HAP-1 (cell line): ENCODE measurements at regions not wholly inside any gene's neighbourhood (a gene's known extent, or its start where the extent isn't known, plus 50 kb on each side); places are given as distances from the start of the nearest gene placed in this dataset.
"Not testable (repeated sequence)": the region's sequence is repeated elsewhere in the genome, so short reads cannot be mapped to it uniquely, and the experiment has no call there.

Experiments
- DNase-seq, 2 experiments: peaks; one replicate each; pipeline ENCODE4 v3.0.0-alpha.2; 2016 to 2020; ENCODE audit warnings: low spot score in 2 of 2
- H3K27me3 ChIP-seq: fragments of 250-450 bp; sonication (Bioruptor Pico); 2 replicates; pipeline ENCODE4 v1.5.1; 2020; ENCODE audit warnings: low read depth, mild to moderate bottlenecking, moderate library complexity
- H3K36me3 ChIP-seq: fragments of 250-450 bp; sonication (Bioruptor Pico); replicated peaks from 2 replicates; pipeline ENCODE4 v1.5.1; 2020; ENCODE audit warnings: mild to moderate bottlenecking
- H3K4me1 ChIP-seq: fragments of 250-450 bp; sonication (Bioruptor Pico); 2 replicates; pipeline ENCODE4 v1.5.1; 2020; ENCODE audit warnings: mild to moderate bottlenecking
- H3K4me3 ChIP-seq: fragments of 250-450 bp; sonication (Bioruptor Pico); 2 replicates; pipeline ENCODE4 v1.5.1; 2020; ENCODE audit warnings: mild to moderate bottlenecking, moderate library complexity
- H3K9me3 ChIP-seq: fragments of 250-450 bp; sonication (Bioruptor Pico); 2 replicates; pipeline ENCODE4 v1.5.1; 2020; ENCODE audit warnings: mild to moderate bottlenecking, moderate library complexity
- in situ Hi-C: fragments of 300-500 bp; cut with MboI; formaldehyde crosslinking; loops from 3 replicates; pipeline ENCODE4 v1.14.3; 2020; ENCODE audit warnings: low sequenced_read_pairs, inconsistent platforms, mixed read lengths

DNA sequence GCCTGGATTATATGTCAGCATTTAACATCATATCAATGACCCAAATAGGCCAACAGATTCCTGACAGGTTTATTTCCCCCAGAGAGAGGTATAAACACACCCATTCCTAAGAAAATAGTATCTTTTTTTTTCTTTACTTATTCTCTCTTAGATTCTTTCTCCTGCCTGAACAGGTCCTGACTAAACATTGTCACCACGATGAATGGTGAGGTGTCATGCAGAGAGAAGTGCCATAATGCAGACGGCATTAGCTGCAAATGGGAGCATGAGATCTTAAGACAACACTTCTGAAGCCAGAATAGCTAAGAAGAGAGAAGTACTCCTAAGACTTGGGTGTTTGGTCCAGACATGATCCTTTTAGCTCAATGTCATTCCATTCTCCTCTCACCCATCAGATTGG, 131.3 kb downstream of the ZNF648 start:
- DNase-seq: no peak
- Histone ChIP-seq H3K36me3 (no peaks in the 10 kb centered on the region), H3K9me3 (no peaks in the 10 kb centered on the region), H3K4me3 (no peak overlapping the region), H3K4me1 (no peaks in the 10 kb centered on the region), H3K27me3 (no peaks in the 10 kb centered on the region)
- in situ Hi-C loops: loop anchor here (25.0 kb wide), 1 partner anchor 443 kb away; the partner anchor contains the start of gene CACNA1E

DNA sequence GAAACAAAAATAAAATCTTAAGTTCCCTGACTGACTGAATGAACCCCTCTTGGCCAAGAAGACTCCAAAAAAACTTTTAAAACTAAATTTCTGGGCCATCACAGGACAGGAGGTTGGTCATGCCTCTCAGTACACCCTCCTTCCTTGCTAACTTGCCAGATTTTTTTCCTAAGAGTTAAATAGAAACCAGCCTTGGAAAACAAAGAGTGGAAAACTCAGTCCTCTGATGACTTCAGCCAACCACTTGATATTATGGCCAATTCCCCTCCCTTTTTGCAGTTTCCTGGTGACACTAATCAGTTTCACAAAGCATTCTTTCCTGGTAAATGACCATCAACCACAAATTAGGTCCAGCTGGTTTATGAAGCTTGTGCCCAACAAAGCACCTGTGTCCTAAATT, 134.8 kb downstream of the ZNF648 start:
- no peaks in the 10 kb centered on the region; the same call in 1 of the 2 replicates for H3K27me3 ChIP-seq
- H3K4me3 ChIP-seq: no peak overlapping the region
- DNase-seq: no peak
- H3K4me1 ChIP-seq: no peaks in the 10 kb centered on the region
- in situ Hi-C loops: loop anchor here (25.0 kb wide), 1 partner anchor 439 kb away; the partner anchor contains the start of gene CACNA1E
- H3K9me3 ChIP-seq: no peaks in the 10 kb centered on the region
- no peaks in the 10 kb centered on the region for H3K36me3 ChIP-seq

DNA sequence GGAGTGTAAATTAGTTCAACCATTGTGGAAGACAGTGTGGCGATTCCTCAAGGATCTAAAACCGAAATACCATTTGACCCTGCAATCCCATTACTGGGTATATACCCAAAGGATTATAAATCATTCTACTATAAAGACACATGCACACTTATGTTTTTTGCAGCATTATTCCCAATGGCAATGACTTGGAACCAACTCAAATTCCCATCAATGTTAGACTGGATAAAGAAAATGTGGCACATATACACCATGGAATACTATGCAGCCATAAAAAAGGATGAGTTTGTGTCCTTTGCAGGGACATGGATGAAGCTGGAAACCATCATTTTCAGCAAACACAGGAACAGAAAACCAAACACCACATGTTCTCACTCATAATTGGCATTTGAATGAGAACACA, 137.5 kb downstream of the ZNF648 start:
- H3K4me1 ChIP-seq, H3K27me3 ChIP-seq, H3K9me3 ChIP-seq, in situ Hi-C loops, H3K36me3 ChIP-seq, DNase-seq, H3K4me3 ChIP-seq: not testable (repeated sequence)

DNA sequence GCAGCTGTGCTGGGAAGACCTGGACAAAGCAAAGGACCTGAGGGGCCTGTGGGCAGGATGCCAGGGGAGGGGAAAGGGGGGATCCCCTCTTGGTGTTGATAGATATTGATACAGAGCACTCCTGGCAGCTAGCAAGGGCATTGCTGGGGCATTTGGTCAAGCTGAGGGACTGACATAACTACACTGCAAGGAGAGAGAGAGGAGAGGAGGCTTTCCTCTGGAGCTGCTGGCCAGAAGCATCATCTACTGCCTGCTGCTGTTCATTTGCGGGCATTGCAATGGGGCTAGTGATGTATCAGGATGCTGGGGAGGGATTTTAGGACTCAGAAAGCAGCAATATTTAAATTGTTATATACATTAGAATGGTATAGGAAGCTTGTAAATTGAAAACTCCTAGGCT, 142.0 kb downstream of the ZNF648 start:
- Histone ChIP-seq H3K9me3 (no peaks in the 10 kb centered on the region), H3K4me3 (no peak overlapping the region), H3K27me3 (no peaks in the 10 kb centered on the region; the same call in 1 of the 2 replicates), H3K4me1 (no peaks in the 10 kb centered on the region), H3K36me3 (no peaks in the 10 kb centered on the region)
- no peak for DNase-seq
- in situ Hi-C loops: no loop called here

DNA sequence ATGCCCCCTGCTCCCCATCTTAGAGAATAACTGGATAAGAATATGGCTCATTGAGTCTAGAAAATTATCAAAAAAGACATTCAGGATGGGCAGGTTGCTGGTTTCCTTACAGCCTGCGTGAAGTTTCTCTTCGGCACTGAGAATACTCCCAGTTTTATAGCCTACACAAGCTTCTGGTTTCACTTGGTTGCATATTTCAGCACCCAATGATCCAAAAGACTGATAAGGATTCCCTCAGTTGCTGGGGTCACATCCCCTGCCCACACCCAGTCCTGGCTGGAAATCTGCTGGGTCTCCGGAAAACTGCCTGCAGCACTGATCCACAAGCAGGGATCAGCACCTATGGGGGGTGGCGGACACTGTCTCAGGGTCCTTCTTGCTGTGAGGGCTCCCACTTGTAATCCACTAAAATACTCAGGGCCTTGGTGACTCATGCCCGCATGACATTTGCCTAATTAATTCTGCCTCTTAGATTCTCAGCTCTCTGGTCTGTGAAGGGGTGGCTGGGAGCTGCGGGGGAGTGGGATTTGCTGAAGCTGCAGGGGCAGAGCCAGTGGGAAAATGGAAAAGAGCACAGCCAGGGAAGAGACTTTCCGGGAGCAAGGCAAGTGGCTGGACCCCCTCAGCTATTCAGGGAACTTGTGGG, 142.5 kb downstream of the ZNF648 start:
- no peaks in the 10 kb centered on the region for H3K36me3 ChIP-seq
- DNase-seq: no peak
- H3K27me3 ChIP-seq: no peaks in the 10 kb centered on the region; the same call in 1 of the 2 replicates
- H3K4me3 ChIP-seq: no peak overlapping the region
- H3K9me3 ChIP-seq: no peaks in the 10 kb centered on the region
- H3K4me1 ChIP-seq: no peaks in the 10 kb centered on the region
- in situ Hi-C loops: no loop called here

DNA sequence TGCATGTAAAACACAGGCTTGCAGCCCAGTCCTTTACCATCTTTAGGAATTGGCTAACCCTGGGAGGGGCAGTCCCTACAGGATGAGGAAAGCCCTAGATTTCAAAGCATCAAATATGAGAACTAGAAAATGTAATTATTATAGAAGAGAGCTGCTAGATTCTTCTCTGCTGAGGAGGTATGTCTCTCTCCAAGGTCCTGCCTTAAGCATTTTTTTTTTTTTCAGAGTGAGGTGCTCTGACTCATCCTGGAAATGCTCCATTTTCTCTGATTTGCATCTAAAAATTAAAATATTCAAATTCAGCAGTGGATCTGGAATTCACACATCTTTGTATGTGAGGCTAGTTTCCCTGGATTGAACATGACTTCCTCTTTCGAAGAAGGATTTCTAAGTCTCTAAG, 149.8 kb downstream of the ZNF648 start:
- Histone ChIP-seq H3K27me3 (no peaks in the 10 kb centered on the region), H3K4me1 (no peaks in the 10 kb centered on the region), H3K9me3 (no peaks in the 10 kb centered on the region), H3K4me3 (no peak overlapping the region), H3K36me3 (no peaks in the 10 kb centered on the region)
- in situ Hi-C loops: no loop called here
- no peak for DNase-seq

DNA sequence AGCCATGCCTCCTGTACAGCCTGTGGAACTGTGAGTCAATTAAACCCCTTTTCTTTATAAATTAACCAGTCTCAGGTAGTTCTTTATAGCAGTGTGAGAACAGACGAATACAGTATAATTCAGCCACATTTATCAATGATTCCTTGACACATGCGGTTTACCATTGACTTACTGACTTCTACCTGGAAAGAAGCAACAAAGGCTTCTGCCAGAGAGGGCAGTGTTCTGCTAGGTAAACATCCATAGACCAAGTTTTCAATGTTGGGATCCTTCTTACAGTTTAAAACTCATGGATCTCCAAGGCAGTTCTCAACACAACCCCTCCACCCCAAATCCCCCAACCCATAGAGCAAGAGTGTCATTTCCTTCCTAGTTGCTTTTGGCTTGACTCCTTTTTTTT, 150.6 kb downstream of the ZNF648 start:
- Histone ChIP-seq H3K4me1 (no peaks in the 10 kb centered on the region), H3K36me3 (no peaks in the 10 kb centered on the region), H3K9me3 (no peaks in the 10 kb centered on the region), H3K4me3 (no peak overlapping the region), H3K27me3 (no peaks in the 10 kb centered on the region)
- no peak for DNase-seq
- in situ Hi-C loops: no loop called here

DNA sequence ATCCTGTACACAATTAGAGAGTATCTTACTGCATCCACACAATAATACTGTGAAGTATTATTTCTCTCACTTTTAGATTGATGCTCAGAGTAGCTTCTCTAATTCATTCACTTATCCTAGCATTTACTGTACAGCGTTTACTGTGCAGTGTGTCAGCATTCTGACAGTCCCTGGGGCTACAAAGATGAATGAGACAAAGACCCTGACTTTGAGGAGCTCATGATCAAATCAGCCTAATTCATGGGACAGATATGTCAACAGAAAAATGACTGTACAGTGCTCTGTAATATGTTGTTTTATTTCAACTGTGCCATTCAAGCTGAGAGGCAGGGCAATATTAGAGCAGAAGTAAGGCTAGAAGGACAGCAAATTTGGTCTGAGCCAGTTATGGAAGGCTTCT, 152.5 kb downstream of the ZNF648 start:
- DNase-seq: no peak
- Histone ChIP-seq H3K9me3 (no peaks in the 10 kb centered on the region), H3K4me1 (no peaks in the 10 kb centered on the region), H3K4me3 (no peak overlapping the region), H3K36me3 (no peaks in the 10 kb centered on the region), H3K27me3 (no peaks in the 10 kb centered on the region)
- in situ Hi-C loops: no loop called here

DNA sequence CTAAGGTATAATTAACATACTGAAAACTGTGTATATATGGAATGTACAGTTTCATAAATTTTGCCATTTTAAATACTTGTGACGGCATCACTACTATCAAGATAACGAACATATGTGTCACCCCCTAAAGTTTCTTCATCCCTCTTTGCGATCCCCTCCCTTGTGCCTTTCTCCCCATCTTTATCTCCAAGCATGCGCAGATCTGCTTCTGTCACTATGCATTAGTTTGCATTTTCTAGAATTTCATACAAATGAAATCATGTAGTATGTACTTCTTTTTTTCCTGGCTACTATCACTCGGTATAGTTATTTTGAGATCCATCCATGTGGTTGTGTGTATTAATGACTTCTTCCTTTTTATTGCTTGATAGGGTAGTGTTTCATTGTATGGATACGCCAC, 154.9 kb downstream of the ZNF648 start:
- Histone ChIP-seq H3K4me3 (no peak overlapping the region), H3K4me1 (no peaks in the 10 kb centered on the region), H3K27me3 (no peaks in the 10 kb centered on the region), H3K36me3 (no peaks in the 10 kb centered on the region), H3K9me3 (no peaks in the 10 kb centered on the region)
- in situ Hi-C loops: no loop called here
- DNase-seq: no peak

DNA sequence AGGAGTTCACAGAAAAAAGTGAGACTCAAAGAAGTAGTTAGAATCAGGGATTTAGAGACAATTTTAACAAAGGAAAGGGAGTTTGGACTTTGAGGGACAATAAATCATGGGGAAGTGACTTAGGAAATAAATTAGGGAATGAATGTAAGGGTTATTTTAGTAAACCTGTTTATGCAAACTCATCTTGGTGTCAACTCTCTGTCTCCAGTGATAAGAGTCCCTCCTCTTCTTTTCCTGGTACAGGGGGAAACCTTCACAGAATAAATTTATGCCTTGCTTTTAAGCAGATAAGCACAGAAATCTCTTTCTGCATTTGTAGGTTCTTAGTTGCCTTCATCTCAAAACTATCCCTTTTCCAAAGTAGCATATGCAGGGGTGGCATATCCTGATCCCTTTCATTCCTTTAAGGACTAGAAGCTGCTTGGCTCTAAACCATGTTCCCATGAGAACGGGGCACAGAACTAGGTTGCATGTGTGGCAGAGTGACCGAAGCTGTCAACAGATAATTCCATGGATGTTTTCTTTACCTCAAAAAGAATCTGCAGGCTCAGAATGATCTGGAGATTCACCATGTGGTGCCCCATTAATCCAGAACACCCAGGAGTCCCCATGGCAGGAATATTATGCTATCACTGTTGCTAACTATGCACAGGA, 155.4 kb downstream of the ZNF648 start:
- no peaks in the 10 kb centered on the region for H3K9me3 ChIP-seq
- DNase-seq: no peak
- no peaks in the 10 kb centered on the region for H3K4me1 ChIP-seq
- H3K27me3 ChIP-seq: no peaks in the 10 kb centered on the region
- H3K36me3 ChIP-seq: no peaks in the 10 kb centered on the region
- in situ Hi-C loops: no loop called here
- no peak overlapping the region for H3K4me3 ChIP-seq

DNA sequence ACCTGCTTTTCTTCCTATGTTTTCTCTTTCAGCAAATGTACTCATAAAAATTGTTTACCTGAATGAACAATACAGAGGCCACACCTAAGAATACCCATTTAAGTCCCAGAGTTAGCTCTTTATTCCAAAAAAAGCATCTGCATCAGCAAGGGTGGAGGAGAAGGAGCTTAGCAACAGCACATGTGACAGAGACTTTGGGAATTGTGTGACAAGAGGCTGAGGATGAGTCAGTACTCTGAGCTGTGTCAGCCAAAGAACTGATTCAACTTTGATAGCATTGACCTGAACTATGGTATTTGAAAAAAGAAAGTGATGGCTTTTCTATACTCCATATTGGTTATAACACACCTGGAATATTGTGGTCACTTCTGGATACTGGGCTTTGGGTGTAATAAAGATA, 162.7 kb downstream of the ZNF648 start:
- H3K36me3 ChIP-seq: no peaks in the 10 kb centered on the region
- no peaks in the 10 kb centered on the region for H3K4me1 ChIP-seq
- in situ Hi-C loops: no loop called here
- H3K9me3 ChIP-seq: no peaks in the 10 kb centered on the region
- no peak overlapping the region for H3K4me3 ChIP-seq
- no peaks in the 10 kb centered on the region for H3K27me3 ChIP-seq
- no peak for DNase-seq

DNA sequence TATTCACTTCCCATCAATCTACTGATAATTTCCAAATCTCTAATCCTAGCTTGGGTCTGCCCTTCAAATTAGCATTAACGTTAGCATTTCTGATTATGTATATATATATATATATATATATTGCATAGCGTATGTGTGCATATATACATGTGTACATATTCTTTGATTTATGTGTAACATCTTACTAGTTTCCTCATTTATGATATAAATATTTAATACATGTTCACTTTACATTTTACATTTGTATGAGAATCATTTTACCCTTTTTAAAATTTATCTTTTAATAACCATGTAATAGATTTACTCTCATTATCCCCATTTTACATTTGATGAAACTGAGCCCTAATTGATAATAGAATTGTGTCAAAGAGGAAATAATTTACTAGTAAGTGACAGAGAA, 164.7 kb downstream of the ZNF648 start:
- Histone ChIP-seq H3K4me3 (no peak overlapping the region), H3K36me3 (no peaks in the 10 kb centered on the region), H3K27me3 (no peaks in the 10 kb centered on the region), H3K4me1 (no peaks in the 10 kb centered on the region), H3K9me3 (no peaks in the 10 kb centered on the region)
- no peak for DNase-seq
- in situ Hi-C loops: no loop called here

DNA sequence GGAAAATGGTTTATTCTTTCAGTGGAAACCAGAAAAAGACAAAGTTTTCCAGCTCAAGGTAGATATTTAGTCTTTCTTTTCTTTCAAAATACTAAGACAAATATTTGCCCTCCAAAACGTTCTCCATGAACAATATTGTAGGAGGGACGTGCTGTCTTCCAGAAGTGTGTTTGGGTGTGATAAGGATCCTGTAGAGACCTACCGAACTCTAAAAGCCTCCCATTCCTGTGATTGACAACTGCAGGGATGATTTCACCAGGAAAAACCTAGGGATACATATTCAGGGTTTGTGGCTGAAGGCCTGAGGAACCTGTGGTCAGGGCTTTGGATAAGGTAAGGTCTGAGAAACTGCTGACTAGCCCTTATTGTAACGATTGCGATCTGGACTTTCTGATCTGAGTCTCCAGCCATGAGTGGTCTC, 167.1 kb downstream of the ZNF648 start:
- no peak for DNase-seq
- no peaks in the 10 kb centered on the region for H3K4me1 ChIP-seq
- in situ Hi-C loops: no loop called here
- H3K4me3 ChIP-seq: no peak overlapping the region
- no peaks in the 10 kb centered on the region for H3K27me3 ChIP-seq
- H3K9me3 ChIP-seq: no peaks in the 10 kb centered on the region
- no peaks in the 10 kb centered on the region for H3K36me3 ChIP-seq

DNA sequence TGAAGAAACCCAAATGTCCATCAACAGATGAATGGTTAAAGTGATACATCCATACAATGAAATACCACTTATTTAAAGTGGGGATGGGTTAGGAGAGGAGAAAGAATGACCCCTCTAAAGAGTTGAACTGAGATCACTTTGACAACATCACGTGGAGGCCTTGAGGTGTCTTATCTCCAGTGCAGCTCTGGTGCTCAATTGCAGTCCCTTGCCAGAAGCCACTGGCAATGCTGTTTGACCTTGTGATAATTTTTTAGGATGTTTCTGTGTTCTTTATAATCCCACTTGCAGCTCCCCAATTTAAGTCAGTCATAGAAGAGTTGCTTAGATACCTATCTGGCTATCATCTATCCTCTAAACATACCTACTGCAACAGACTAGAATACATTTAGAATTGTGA, 167.6 kb downstream of the ZNF648 start:
- no peak for DNase-seq
- Histone ChIP-seq H3K27me3 (no peaks in the 10 kb centered on the region), H3K4me3 (no peak overlapping the region), H3K36me3 (no peaks in the 10 kb centered on the region), H3K9me3 (no peaks in the 10 kb centered on the region), H3K4me1 (no peaks in the 10 kb centered on the region)
- in situ Hi-C loops: no loop called here

DNA sequence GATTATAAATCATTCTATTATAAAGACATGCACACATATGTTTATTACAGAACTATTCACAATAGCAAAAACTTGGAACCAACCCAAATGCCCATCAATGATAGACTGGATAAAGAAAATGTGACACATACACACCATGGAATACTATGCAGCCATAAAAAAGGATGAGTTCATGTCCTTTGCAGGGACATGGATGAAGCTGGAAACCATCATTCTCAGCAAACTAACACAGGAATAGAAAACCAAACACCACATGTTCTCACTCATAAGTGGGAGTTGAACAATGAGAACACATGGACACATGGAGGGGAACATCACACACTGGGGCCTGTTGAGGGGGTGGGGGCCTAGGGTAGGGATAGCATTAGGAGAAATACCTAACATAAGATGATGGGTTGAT, 168.4 kb downstream of the ZNF648 start:
- H3K4me1 ChIP-seq, H3K27me3 ChIP-seq, H3K9me3 ChIP-seq, H3K36me3 ChIP-seq, H3K4me3 ChIP-seq, DNase-seq, in situ Hi-C loops: not testable (repeated sequence)
